WTC11 (cell line): ENCODE measurements at regions not wholly inside any gene's neighbourhood (a gene's known extent, or its start where the extent isn't known, plus 50 kb on each side); places are given as distances from the start of the nearest gene placed in this dataset.

Experiments used
- ATAC-seq: fragments of 200-7000 bp; cut with Tn5 transposase; 2 replicates; pipeline ENCODE4 v1.10.0; 2021; ENCODE audit warnings: mild to moderate bottlenecking, moderate library complexity
- CTCF ChIA-PET: fragments of 300-600 bp; sonication (Branson Sonifier 250); formaldehyde crosslinking; loops from one replicate; lab custom pipeline; 2021; ENCODE audit warnings: antibody characterized with exemption; lab: Charles Lee
- POLR2A ChIA-PET: fragments of 350-600 bp; sonication (Branson Sonifier 250); formaldehyde crosslinking; loops from one replicate; lab custom pipeline; 2021; ENCODE audit warnings: antibody characterized with exemption; lab: Charles Lee
- DNase-seq: peaks from one replicate; pipeline ENCODE4 v3.0.0; 2021; ENCODE audit warnings: low spot score
- H3K27ac Mint-ChIP-seq: 2 replicates; pipeline ENCODE4 v1.8.0; 2021; ENCODE audit warnings: mixed read lengths
- H3K27me3 Mint-ChIP-seq: 2 replicates; pipeline ENCODE4 v1.8.0; 2021; ENCODE audit warnings: low read depth, mild to moderate bottlenecking, moderate library complexity, mixed read lengths
- H3K36me3 Mint-ChIP-seq: 2 replicates; pipeline ENCODE4 v1.8.0; 2021; ENCODE audit warnings: mixed read lengths
- H3K4me1 Mint-ChIP-seq: 2 replicates; pipeline ENCODE4 v1.8.0; 2022; ENCODE audit warnings: mixed read lengths
- H3K4me3 Mint-ChIP-seq: 2 replicates; pipeline ENCODE4 v1.8.0; 2021; ENCODE audit warnings: mild to moderate bottlenecking, moderate library complexity, mixed read lengths
- H3K9me3 Mint-ChIP-seq: 2 replicates; pipeline ENCODE4 v1.8.0; 2021; ENCODE audit warnings: mixed read lengths
- EMX1 ChIP-seq: fragments of 250-450 bp; sonication (Bioruptor Pico); IDR thresholded peaks from 2 replicates; pipeline ENCODE4 v1.8.0; 2021; ENCODE audit warnings: mild to moderate bottlenecking
- MYBL2 ChIP-seq: sonication (generic); formaldehyde crosslinking; IDR thresholded peaks from 2 replicates; pipeline ENCODE4 v1.8.1; 2023; ENCODE audit warnings: mild to moderate bottlenecking, moderate library complexity, missing genetic modification reagents
- NFATC4 ChIP-seq: fragments of 250-450 bp; sonication (Bioruptor Pico); IDR thresholded peaks from 2 replicates; pipeline ENCODE4 v1.9.0; 2021; ENCODE audit warnings: mild to moderate bottlenecking
- NR3C1 ChIP-seq: sonication (generic); formaldehyde crosslinking; conservative IDR thresholded peaks from 2 replicates; pipeline ENCODE4 v1.8.1; 2023; ENCODE audit warnings: low read depth, mild to moderate bottlenecking, missing genetic modification reagents
- OVOL2 ChIP-seq: fragments of 250-450 bp; sonication (Bioruptor Pico); IDR thresholded peaks from 2 replicates; pipeline ENCODE4 v1.9.0; 2021; ENCODE audit warnings: mild to moderate bottlenecking, borderline replicate concordance
- SMAD3 ChIP-seq: sonication (generic); formaldehyde crosslinking; IDR thresholded peaks from 2 replicates; pipeline ENCODE4 v1.8.0; 2022; ENCODE audit warnings: missing genetic modification reagents, mild to moderate bottlenecking, borderline replicate concordance
- TEAD4 ChIP-seq: sonication (generic); formaldehyde crosslinking; IDR thresholded peaks from 2 replicates; pipeline ENCODE4 v1.8.0; 2022; ENCODE audit warnings: mild to moderate bottlenecking, missing genetic modification reagents
- TP53 ChIP-seq: sonication (generic); formaldehyde crosslinking; IDR thresholded peaks from 2 replicates; pipeline ENCODE4 v1.8.1; 2023; ENCODE audit warnings: mild to moderate bottlenecking, missing genetic modification reagents
- ZNF423 ChIP-seq: fragments of 250-450 bp; sonication (Bioruptor Pico); IDR thresholded peaks from 2 replicates; pipeline ENCODE4 v2.1.2; 2022; ENCODE audit warnings: mild to moderate bottlenecking, moderate library complexity
- TF ChIP-seq, protein P1 (sequence below): sonication (generic); formaldehyde crosslinking; IDR thresholded peaks from 2 replicates; pipeline ENCODE4 v1.8.1; 2022; ENCODE audit warnings: mild to moderate bottlenecking, missing genetic modification reagents, moderate library complexity, borderline replicate concordance
- TF ChIP-seq, protein P2 (sequence below): sonication (generic); formaldehyde crosslinking; IDR thresholded peaks from 2 replicates; pipeline ENCODE4 v1.8.1; 2023; ENCODE audit warnings: mild to moderate bottlenecking, missing genetic modification reagents, borderline replicate concordance
- TF ChIP-seq, protein P3 (sequence below): sonication (generic); formaldehyde crosslinking; IDR thresholded peaks from 2 replicates; pipeline ENCODE4 v1.8.0; 2022; ENCODE audit warnings: mild to moderate bottlenecking, missing genetic modification reagents
- TF ChIP-seq, protein P4 (sequence below): sonication (generic); formaldehyde crosslinking; IDR thresholded peaks from 2 replicates; pipeline ENCODE4 v1.8.1; 2023; ENCODE audit warnings: mild to moderate bottlenecking, moderate library complexity, missing genetic modification reagents
- TF ChIP-seq, protein P5 (sequence below): sonication (generic); formaldehyde crosslinking; conservative IDR thresholded peaks from 2 replicates; pipeline ENCODE4 v1.8.1; 2022; ENCODE audit warnings: mild to moderate bottlenecking, missing genetic modification reagents
- TF ChIP-seq, protein P6 (sequence below): fragments of 250-450 bp; sonication (Bioruptor Pico); IDR thresholded peaks from 2 replicates; pipeline ENCODE4 v1.9.0; 2021; ENCODE audit warnings: mild to moderate bottlenecking
- TF ChIP-seq, protein P7 (sequence below): sonication (generic); formaldehyde crosslinking; IDR thresholded peaks from 2 replicates; pipeline ENCODE4 v1.8.1; 2022; ENCODE audit warnings: low read depth, mild to moderate bottlenecking, moderate library complexity, missing genetic modification reagents, borderline replicate concordance
- TF ChIP-seq, protein P8 (sequence below): sonication (generic); formaldehyde crosslinking; IDR thresholded peaks from 2 replicates; pipeline ENCODE4 v1.8.1; 2023; ENCODE audit warnings: mild to moderate bottlenecking, missing genetic modification reagents, moderate library complexity
- TF ChIP-seq, protein P9 (sequence below): fragments of 250-450 bp; sonication (Bioruptor Pico); IDR thresholded peaks from 2 replicates; pipeline ENCODE4 v1.9.0; 2021; ENCODE audit warnings: mild to moderate bottlenecking

DNA sequence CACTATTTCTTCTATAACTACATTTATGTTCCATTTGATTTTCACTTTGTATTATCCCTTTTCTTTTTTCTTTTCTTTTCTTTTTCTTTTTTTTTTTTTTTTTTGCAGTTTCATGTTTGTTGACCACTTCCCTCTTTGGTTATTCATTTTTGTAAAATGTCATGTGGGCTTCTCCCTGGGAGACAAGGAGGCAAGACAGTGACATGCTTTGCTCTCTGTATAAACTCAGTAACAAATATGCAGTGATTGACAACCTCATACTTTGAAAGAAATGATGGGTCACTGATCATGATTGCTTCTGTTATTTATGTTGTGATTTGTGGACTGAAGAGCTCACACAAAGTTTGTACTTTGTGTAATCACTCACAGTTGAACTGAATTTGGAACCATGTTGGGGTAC, 90.2 kb upstream of the ABI1 start:
- H3K9me3 Mint-ChIP-seq = peaks cover 24% of the 10 kb centered on the region
- H3K27ac Mint-ChIP-seq = no peak overlapping the region
- H3K27me3 Mint-ChIP-seq = no peaks in the 10 kb centered on the region
- ATAC-seq = no peak
- DNase-seq = no peak
- H3K36me3 Mint-ChIP-seq = peaks cover 12% of the 10 kb centered on the region
- TF ChIP-seq, protein P1, sequence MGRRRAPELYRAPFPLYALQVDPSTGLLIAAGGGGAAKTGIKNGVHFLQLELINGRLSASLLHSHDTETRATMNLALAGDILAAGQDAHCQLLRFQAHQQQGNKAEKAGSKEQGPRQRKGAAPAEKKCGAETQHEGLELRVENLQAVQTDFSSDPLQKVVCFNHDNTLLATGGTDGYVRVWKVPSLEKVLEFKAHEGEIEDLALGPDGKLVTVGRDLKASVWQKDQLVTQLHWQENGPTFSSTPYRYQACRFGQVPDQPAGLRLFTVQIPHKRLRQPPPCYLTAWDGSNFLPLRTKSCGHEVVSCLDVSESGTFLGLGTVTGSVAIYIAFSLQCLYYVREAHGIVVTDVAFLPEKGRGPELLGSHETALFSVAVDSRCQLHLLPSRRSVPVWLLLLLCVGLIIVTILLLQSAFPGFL (CRISPR knock-in tag) = no peak
- TF ChIP-seq, protein P2, sequence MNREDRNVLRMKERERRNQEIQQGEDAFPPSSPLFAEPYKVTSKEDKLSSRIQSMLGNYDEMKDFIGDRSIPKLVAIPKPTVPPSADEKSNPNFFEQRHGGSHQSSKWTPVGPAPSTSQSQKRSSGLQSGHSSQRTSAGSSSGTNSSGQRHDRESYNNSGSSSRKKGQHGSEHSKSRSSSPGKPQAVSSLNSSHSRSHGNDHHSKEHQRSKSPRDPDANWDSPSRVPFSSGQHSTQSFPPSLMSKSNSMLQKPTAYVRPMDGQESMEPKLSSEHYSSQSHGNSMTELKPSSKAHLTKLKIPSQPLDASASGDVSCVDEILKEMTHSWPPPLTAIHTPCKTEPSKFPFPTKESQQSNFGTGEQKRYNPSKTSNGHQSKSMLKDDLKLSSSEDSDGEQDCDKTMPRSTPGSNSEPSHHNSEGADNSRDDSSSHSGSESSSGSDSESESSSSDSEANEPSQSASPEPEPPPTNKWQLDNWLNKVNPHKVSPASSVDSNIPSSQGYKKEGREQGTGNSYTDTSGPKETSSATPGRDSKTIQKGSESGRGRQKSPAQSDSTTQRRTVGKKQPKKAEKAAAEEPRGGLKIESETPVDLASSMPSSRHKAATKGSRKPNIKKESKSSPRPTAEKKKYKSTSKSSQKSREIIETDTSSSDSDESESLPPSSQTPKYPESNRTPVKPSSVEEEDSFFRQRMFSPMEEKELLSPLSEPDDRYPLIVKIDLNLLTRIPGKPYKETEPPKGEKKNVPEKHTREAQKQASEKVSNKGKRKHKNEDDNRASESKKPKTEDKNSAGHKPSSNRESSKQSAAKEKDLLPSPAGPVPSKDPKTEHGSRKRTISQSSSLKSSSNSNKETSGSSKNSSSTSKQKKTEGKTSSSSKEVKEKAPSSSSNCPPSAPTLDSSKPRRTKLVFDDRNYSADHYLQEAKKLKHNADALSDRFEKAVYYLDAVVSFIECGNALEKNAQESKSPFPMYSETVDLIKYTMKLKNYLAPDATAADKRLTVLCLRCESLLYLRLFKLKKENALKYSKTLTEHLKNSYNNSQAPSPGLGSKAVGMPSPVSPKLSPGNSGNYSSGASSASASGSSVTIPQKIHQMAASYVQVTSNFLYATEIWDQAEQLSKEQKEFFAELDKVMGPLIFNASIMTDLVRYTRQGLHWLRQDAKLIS (CRISPR knock-in tag) = no peak
- H3K4me1 Mint-ChIP-seq = no peaks in the 10 kb centered on the region
- POLR2A ChIA-PET = no interaction called here
- H3K4me3 Mint-ChIP-seq = no peak overlapping the region
- CTCF ChIA-PET = no interaction called here

DNA sequence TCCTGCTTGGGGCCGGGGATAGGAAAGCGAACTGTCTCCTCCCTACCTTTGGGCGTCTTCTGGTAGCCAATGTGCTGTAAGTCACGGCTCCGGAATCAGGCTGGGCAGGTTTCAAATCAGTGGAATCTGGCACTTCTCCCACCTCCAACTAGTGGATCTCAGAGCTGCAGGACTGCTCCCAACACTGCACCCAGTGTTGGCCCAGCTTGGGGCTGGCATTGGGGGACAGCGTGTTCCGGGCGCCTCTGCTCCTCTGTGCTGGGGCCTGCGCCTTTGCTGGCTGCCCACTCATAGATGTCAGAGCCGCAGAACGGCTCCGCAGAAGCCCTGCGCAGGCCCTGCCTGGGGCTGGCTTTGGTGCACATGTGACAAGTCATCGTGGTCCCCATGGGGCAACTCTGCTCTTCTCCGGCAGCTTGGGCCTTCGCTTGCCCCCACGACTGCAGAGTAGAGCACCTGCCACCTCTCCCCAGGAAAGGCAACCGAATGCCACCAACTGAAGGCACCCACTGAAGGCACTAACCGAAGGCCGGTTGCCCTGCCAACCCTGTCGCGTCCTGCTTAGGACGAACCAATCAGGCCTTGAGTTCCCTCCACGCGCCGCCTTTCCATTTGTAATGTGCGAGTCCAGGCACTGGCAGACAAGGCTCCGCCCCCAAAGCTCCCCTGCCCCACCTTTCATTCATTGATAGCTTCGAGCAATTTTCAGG, 85.5 kb upstream of the ABI1 start:
- CTCF ChIA-PET = interaction anchor here (0.6 kb wide), 1 partner anchor 367 kb away, joined by 4 read pairs; no protein-coding TSS in a partner anchor
- Mint-ChIP-seq H3K4me1 (no peaks in the 10 kb centered on the region), H3K36me3 (peaks cover 12% of the 10 kb centered on the region), H3K9me3 (peaks cover 16% of the 10 kb centered on the region), H3K27me3 (no peaks in the 10 kb centered on the region), H3K27ac (no peak overlapping the region), H3K4me3 (no peak overlapping the region)
- ATAC-seq = peak; percentile 85
- no peak for DNase-seq
- POLR2A ChIA-PET = interaction anchor here (0.6 kb wide), 1 partner anchor 9 kb away, joined by 3 read pairs; no protein-coding TSS in a partner anchor
- TF ChIP-seq, protein P3, sequence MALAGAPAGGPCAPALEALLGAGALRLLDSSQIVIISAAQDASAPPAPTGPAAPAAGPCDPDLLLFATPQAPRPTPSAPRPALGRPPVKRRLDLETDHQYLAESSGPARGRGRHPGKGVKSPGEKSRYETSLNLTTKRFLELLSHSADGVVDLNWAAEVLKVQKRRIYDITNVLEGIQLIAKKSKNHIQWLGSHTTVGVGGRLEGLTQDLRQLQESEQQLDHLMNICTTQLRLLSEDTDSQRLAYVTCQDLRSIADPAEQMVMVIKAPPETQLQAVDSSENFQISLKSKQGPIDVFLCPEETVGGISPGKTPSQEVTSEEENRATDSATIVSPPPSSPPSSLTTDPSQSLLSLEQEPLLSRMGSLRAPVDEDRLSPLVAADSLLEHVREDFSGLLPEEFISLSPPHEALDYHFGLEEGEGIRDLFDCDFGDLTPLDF (CRISPR knock-in tag) = no peak
- TF ChIP-seq, protein P4, sequence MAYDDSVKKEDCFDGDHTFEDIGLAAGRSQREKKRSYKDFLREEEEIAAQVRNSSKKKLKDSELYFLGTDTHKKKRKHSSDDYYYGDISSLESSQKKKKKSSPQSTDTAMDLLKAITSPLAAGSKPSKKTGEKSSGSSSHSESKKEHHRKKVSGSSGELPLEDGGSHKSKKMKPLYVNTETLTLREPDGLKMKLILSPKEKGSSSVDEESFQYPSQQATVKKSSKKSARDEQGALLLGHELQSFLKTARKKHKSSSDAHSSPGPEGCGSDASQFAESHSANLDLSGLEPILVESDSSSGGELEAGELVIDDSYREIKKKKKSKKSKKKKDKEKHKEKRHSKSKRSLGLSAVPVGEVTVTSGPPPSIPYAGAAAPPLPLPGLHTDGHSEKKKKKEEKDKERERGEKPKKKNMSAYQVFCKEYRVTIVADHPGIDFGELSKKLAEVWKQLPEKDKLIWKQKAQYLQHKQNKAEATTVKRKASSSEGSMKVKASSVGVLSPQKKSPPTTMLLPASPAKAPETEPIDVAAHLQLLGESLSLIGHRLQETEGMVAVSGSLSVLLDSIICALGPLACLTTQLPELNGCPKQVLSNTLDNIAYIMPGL (CRISPR knock-in tag) = no peak
- TF ChIP-seq ZNF423 (no peak), SMAD3 (CRISPR knock-in tag) (no peak), OVOL2 (CRISPR knock-in tag) (no peak), EMX1 (CRISPR knock-in tag) (no peak), NR3C1 (CRISPR knock-in tag) (no peak), TP53 (CRISPR knock-in tag) (no peak), TEAD4 (CRISPR knock-in tag) (no peak), MYBL2 (no peak), NFATC4 (CRISPR knock-in tag) (no peak)
- TF ChIP-seq, protein P5, sequence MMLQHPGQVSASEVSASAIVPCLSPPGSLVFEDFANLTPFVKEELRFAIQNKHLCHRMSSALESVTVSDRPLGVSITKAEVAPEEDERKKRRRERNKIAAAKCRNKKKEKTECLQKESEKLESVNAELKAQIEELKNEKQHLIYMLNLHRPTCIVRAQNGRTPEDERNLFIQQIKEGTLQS (CRISPR knock-in tag) = no peak
- TF ChIP-seq, protein P6, sequence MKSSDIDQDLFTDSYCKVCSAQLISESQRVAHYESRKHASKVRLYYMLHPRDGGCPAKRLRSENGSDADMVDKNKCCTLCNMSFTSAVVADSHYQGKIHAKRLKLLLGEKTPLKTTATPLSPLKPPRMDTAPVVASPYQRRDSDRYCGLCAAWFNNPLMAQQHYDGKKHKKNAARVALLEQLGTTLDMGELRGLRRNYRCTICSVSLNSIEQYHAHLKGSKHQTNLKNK (CRISPR knock-in tag) = no peak
- TF ChIP-seq, protein P7, sequence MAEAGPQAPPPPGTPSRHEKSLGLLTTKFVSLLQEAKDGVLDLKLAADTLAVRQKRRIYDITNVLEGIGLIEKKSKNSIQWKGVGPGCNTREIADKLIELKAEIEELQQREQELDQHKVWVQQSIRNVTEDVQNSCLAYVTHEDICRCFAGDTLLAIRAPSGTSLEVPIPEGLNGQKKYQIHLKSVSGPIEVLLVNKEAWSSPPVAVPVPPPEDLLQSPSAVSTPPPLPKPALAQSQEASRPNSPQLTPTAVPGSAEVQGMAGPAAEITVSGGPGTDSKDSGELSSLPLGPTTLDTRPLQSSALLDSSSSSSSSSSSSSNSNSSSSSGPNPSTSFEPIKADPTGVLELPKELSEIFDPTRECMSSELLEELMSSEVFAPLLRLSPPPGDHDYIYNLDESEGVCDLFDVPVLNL (CRISPR knock-in tag) = no peak
- TF ChIP-seq, protein P8, sequence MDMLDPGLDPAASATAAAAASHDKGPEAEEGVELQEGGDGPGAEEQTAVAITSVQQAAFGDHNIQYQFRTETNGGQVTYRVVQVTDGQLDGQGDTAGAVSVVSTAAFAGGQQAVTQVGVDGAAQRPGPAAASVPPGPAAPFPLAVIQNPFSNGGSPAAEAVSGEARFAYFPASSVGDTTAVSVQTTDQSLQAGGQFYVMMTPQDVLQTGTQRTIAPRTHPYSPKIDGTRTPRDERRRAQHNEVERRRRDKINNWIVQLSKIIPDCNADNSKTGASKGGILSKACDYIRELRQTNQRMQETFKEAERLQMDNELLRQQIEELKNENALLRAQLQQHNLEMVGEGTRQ (CRISPR knock-in tag) = no peak
- TF ChIP-seq, protein P9, sequence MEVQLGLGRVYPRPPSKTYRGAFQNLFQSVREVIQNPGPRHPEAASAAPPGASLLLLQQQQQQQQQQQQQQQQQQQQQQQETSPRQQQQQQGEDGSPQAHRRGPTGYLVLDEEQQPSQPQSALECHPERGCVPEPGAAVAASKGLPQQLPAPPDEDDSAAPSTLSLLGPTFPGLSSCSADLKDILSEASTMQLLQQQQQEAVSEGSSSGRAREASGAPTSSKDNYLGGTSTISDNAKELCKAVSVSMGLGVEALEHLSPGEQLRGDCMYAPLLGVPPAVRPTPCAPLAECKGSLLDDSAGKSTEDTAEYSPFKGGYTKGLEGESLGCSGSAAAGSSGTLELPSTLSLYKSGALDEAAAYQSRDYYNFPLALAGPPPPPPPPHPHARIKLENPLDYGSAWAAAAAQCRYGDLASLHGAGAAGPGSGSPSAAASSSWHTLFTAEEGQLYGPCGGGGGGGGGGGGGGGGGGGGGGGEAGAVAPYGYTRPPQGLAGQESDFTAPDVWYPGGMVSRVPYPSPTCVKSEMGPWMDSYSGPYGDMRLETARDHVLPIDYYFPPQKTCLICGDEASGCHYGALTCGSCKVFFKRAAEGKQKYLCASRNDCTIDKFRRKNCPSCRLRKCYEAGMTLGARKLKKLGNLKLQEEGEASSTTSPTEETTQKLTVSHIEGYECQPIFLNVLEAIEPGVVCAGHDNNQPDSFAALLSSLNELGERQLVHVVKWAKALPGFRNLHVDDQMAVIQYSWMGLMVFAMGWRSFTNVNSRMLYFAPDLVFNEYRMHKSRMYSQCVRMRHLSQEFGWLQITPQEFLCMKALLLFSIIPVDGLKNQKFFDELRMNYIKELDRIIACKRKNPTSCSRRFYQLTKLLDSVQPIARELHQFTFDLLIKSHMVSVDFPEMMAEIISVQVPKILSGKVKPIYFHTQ (CRISPR knock-in tag) = no peak
